Liver (tissue), 3 donors: ENCODE measurements at regions not wholly inside any gene's neighbourhood (a gene's known extent, or its start where the extent isn't known, plus 50 kb on each side); places are given as distances from the start of the nearest gene placed in this dataset.

Source experiments
- FOXA1 ChIP-seq: IDR thresholded peaks from 2 replicates; pipeline ENCODE4 v1.6.1; 2016; ENCODE audit warnings: antibody characterized with exemption
- NR2F2 ChIP-seq: IDR thresholded peaks from 2 replicates; pipeline ENCODE4 v1.6.1; 2016; ENCODE audit warnings: antibody characterized with exemption
- RAD21 ChIP-seq, 2 donors: IDR thresholded peaks; 2 replicates each; pipeline ENCODE4 v1.6.1; 2016; ENCODE audit warnings: antibody characterized with exemption in 2 of 2, mild to moderate bottlenecking in 2 of 2
- SP1 ChIP-seq: IDR thresholded peaks from 2 replicates; pipeline ENCODE4 v1.6.1; 2018; ENCODE audit warnings: antibody characterized with exemption, mild to moderate bottlenecking
- TAF1 ChIP-seq: conservative IDR thresholded peaks from 2 replicates; pipeline ENCODE4 v1.6.1; 2016; ENCODE audit warnings: antibody characterized with exemption, mild to moderate bottlenecking
- YY1 ChIP-seq: IDR thresholded peaks from 2 replicates; pipeline ENCODE4 v1.6.1; 2016; ENCODE audit warnings: antibody characterized with exemption, mild to moderate bottlenecking
- TF ChIP-seq, protein P1 (sequence below): fragments of 150-350 bp; IDR thresholded peaks from 2 replicates; pipeline ENCODE4 v1.5.1; 2017; ENCODE audit warnings: improper control_type of control experiment, low read depth, low read length; ENCODE audit not compliant: missing input control
- TF ChIP-seq, protein P2 (sequence below): IDR thresholded peaks from 2 replicates; pipeline ENCODE4 v1.6.1; 2016; ENCODE audit warnings: antibody characterized with exemption, mild to moderate bottlenecking
- TF ChIP-seq, protein P3 (sequence below): IDR thresholded peaks from 2 replicates; pipeline ENCODE4 v1.6.1; 2016; ENCODE audit warnings: antibody characterized with exemption
- TF ChIP-seq, protein P4 (sequence below): IDR thresholded peaks from 2 replicates; pipeline ENCODE4 v1.6.1; 2016; ENCODE audit warnings: antibody characterized with exemption
- TF ChIP-seq, protein P5 (sequence below): IDR thresholded peaks from 2 replicates; pipeline ENCODE4 v1.6.1; 2016; ENCODE audit warnings: antibody characterized with exemption
- donor health status: healthy.
- donor health status: healthy.

DNA sequence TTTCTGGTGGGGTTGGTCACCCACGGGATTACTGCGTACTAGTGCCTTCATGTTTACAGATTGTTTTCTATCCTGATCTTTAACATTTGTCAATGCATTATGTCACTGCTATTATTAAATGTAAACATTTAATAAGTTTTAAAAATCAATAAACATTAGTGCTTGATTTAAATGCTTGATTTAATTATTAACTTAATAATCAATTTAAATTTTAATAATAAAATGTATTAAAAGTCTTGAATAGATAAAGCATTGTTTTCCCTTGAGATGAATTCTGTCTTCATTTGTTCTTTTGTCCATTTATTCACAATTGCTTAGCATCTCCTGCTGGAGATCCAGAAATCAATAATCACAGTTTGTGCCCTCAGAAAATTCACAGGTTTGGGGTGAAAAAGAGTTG lies 201.8 kb upstream of the HDAC9 start:
- TF ChIP-seq, protein P1, sequence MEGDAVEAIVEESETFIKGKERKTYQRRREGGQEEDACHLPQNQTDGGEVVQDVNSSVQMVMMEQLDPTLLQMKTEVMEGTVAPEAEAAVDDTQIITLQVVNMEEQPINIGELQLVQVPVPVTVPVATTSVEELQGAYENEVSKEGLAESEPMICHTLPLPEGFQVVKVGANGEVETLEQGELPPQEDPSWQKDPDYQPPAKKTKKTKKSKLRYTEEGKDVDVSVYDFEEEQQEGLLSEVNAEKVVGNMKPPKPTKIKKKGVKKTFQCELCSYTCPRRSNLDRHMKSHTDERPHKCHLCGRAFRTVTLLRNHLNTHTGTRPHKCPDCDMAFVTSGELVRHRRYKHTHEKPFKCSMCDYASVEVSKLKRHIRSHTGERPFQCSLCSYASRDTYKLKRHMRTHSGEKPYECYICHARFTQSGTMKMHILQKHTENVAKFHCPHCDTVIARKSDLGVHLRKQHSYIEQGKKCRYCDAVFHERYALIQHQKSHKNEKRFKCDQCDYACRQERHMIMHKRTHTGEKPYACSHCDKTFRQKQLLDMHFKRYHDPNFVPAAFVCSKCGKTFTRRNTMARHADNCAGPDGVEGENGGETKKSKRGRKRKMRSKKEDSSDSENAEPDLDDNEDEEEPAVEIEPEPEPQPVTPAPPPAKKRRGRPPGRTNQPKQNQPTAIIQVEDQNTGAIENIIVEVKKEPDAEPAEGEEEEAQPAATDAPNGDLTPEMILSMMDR = no peak
- TF ChIP-seq, protein P2, sequence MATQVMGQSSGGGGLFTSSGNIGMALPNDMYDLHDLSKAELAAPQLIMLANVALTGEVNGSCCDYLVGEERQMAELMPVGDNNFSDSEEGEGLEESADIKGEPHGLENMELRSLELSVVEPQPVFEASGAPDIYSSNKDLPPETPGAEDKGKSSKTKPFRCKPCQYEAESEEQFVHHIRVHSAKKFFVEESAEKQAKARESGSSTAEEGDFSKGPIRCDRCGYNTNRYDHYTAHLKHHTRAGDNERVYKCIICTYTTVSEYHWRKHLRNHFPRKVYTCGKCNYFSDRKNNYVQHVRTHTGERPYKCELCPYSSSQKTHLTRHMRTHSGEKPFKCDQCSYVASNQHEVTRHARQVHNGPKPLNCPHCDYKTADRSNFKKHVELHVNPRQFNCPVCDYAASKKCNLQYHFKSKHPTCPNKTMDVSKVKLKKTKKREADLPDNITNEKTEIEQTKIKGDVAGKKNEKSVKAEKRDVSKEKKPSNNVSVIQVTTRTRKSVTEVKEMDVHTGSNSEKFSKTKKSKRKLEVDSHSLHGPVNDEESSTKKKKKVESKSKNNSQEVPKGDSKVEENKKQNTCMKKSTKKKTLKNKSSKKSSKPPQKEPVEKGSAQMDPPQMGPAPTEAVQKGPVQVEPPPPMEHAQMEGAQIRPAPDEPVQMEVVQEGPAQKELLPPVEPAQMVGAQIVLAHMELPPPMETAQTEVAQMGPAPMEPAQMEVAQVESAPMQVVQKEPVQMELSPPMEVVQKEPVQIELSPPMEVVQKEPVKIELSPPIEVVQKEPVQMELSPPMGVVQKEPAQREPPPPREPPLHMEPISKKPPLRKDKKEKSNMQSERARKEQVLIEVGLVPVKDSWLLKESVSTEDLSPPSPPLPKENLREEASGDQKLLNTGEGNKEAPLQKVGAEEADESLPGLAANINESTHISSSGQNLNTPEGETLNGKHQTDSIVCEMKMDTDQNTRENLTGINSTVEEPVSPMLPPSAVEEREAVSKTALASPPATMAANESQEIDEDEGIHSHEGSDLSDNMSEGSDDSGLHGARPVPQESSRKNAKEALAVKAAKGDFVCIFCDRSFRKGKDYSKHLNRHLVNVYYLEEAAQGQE = no peak
- TF ChIP-seq RAD21 (IDR thresholded peaks at IDR 0.05) = no peak
- TF ChIP-seq, protein P3, sequence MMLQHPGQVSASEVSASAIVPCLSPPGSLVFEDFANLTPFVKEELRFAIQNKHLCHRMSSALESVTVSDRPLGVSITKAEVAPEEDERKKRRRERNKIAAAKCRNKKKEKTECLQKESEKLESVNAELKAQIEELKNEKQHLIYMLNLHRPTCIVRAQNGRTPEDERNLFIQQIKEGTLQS = no peak
- TF ChIP-seq NR2F2 = no peak
- TF ChIP-seq, protein P4, sequence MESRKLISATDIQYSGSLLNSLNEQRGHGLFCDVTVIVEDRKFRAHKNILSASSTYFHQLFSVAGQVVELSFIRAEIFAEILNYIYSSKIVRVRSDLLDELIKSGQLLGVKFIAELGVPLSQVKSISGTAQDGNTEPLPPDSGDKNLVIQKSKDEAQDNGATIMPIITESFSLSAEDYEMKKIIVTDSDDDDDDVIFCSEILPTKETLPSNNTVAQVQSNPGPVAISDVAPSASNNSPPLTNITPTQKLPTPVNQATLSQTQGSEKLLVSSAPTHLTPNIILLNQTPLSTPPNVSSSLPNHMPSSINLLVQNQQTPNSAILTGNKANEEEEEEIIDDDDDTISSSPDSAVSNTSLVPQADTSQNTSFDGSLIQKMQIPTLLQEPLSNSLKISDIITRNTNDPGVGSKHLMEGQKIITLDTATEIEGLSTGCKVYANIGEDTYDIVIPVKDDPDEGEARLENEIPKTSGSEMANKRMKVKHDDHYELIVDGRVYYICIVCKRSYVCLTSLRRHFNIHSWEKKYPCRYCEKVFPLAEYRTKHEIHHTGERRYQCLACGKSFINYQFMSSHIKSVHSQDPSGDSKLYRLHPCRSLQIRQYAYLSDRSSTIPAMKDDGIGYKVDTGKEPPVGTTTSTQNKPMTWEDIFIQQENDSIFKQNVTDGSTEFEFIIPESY = no peak
- TF ChIP-seq SP1 = no peak
- TF ChIP-seq YY1 = no peak
- TF ChIP-seq TAF1 = no peak
- TF ChIP-seq, protein P5, sequence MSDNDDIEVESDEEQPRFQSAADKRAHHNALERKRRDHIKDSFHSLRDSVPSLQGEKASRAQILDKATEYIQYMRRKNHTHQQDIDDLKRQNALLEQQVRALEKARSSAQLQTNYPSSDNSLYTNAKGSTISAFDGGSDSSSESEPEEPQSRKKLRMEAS = no peak
- no peak for TF ChIP-seq FOXA1
